IMR-90 (cell line): ENCODE measurements at regions not wholly inside any gene's neighbourhood (a gene's known extent, or its start where the extent isn't known, plus 50 kb on each side); places are given as distances from the start of the nearest gene placed in this dataset.
A peak's percentile ranks its signal among the peaks of the same experiment; 100 is the strongest.

Source experiments
- ATAC-seq: fragments of 200-7000 bp; cut with Tn5 transposase; 2 replicates; pipeline ENCODE4 v1.9.1; 2020; ENCODE audit warnings: low read depth, mild to moderate bottlenecking, moderate library complexity
- BruUV-seq: library from RNA; stranded (reverse); fragments of 400-500 nt; replicated peaks from 2 replicates; lab custom pipeline; 2021; lab: Mats Ljungman, UMichigan
- CTCF ChIA-PET: fragments of 300-600 bp; formaldehyde crosslinking; extraction: SDS; loops from one replicate; lab custom pipeline; 2021; ENCODE audit warnings: antibody characterized with exemption; lab: Yijun Ruan, JAX
- POLR2A ChIA-PET: fragments of 300-600 bp; sonication (Branson Sonifier 250); formaldehyde crosslinking; loops from one replicate; lab custom pipeline; 2022; ENCODE audit warnings: antibody characterized with exemption; ENCODE audit not compliant: unreplicated experiment; lab: Charles Lee
- DNase-seq: peaks from one replicate; pipeline ENCODE4 v3.0.0; 2013
- H2AFZ ChIP-seq: replicated peaks from 2 replicates; pipeline ENCODE3; 2013; ENCODE audit warnings: low read length, mild to moderate bottlenecking; ENCODE audit not compliant: poor library complexity
- H2AK5ac ChIP-seq: 2 replicates; pipeline ENCODE4 v1.6.1; 2013; ENCODE audit warnings: low read depth, low read length, inconsistent platforms
- H2AK9ac ChIP-seq: replicated peaks from 2 replicates; pipeline ENCODE3; 2013; ENCODE audit warnings: mild to moderate bottlenecking, low read depth, low read length, moderate library complexity; ENCODE audit not compliant: poor library complexity
- H2BK120ac ChIP-seq: 2 replicates; pipeline ENCODE4 v1.6.1; 2013; ENCODE audit warnings: low read depth, low read length, inconsistent platforms
- H2BK15ac ChIP-seq: 3 replicates; pipeline ENCODE4 v1.6.1; 2013; ENCODE audit warnings: low read depth, low read length, inconsistent platforms
- H2BK20ac ChIP-seq: 2 replicates; pipeline ENCODE4 v1.6.1; 2013; ENCODE audit warnings: low read depth, mild to moderate bottlenecking, inconsistent platforms, low read length, moderate library complexity
- H2BK5ac ChIP-seq: 2 replicates; pipeline ENCODE4 v1.6.1; 2013; ENCODE audit warnings: mild to moderate bottlenecking, low read depth, low read length, inconsistent platforms; ENCODE audit not compliant: poor library complexity, severe bottlenecking
- H3K14ac ChIP-seq: replicated peaks from 2 replicates; pipeline ENCODE4 v1.6.1; 2013; ENCODE audit warnings: low read depth, low read length, inconsistent platforms
- H3K18ac ChIP-seq: 2 replicates; pipeline ENCODE4 v1.6.1; 2013; ENCODE audit warnings: low read depth, low read length, control low read depth
- H3K23ac ChIP-seq: 2 replicates; pipeline ENCODE4 v1.6.1; 2013; ENCODE audit warnings: low read depth, low read length, inconsistent platforms
- H3K27ac ChIP-seq: 2 replicates; pipeline ENCODE4 v1.5.1; 2013; ENCODE audit warnings: mild to moderate bottlenecking, control low read depth, low read length; ENCODE audit not compliant: insufficient read depth
- H3K27me3 ChIP-seq: 2 replicates; pipeline ENCODE4 v1.6.1; 2013; ENCODE audit warnings: low read length; ENCODE audit not compliant: control insufficient read depth, insufficient read depth
- H3K36me3 ChIP-seq: 2 replicates; pipeline ENCODE4 v1.6.1; 2013; ENCODE audit warnings: low read length, mixed read lengths; ENCODE audit not compliant: control insufficient read depth, insufficient read depth
- H3K4ac ChIP-seq: 2 replicates; pipeline ENCODE4 v1.6.1; 2013; ENCODE audit warnings: low read depth, low read length, inconsistent platforms
- H3K4me1 ChIP-seq: 2 replicates; pipeline ENCODE4 v1.6.1; 2013; ENCODE audit warnings: low read length, mixed read lengths; ENCODE audit not compliant: control insufficient read depth, insufficient read depth
- H3K4me2 ChIP-seq: 2 replicates; pipeline ENCODE4 v1.6.1; 2013; ENCODE audit warnings: low read depth, mild to moderate bottlenecking, control low read depth, low read length, moderate library complexity
- H3K4me3 ChIP-seq: 2 replicates; pipeline ENCODE4 v1.5.1; 2013; ENCODE audit warnings: low read depth, mild to moderate bottlenecking, control low read depth, low read length, moderate library complexity; ENCODE audit not compliant: insufficient read depth
- H3K56ac ChIP-seq: 2 replicates; pipeline ENCODE4 v1.6.1; 2013; ENCODE audit warnings: low read length, inconsistent platforms; ENCODE audit not compliant: insufficient read depth; ENCODE audit errors: extremely low read depth
- H3K79me1 ChIP-seq, 2 experiments: 2 replicates each; pipeline ENCODE4 v1.6.1; 2013; ENCODE audit warnings: low read length in 2 of 2, inconsistent platforms in 1 of 2, low read depth in 1 of 2
- H3K9ac ChIP-seq: 2 replicates; pipeline ENCODE4 v1.6.1; 2013; ENCODE audit warnings: low read depth, low read length, control low read depth
- H3K9me1 ChIP-seq: 2 replicates; pipeline ENCODE4 v1.6.1; 2013; ENCODE audit warnings: low read length, inconsistent platforms; ENCODE audit not compliant: insufficient read depth
- H3K9me3 ChIP-seq: 2 replicates; pipeline ENCODE4 v1.6.1; 2013; ENCODE audit warnings: low read length; ENCODE audit not compliant: control insufficient read depth, insufficient read depth
- H4K20me1 ChIP-seq: 2 replicates; pipeline ENCODE4 v1.6.1; 2013; ENCODE audit warnings: low read length, inconsistent platforms; ENCODE audit not compliant: insufficient read depth
- H4K5ac ChIP-seq: 2 replicates; pipeline ENCODE4 v1.6.1; 2013; ENCODE audit warnings: mild to moderate bottlenecking, low read depth, low read length, control low read depth
- H4K8ac ChIP-seq, 2 experiments: 2 replicates each; pipeline ENCODE4 v1.6.1; 2013; ENCODE audit warnings: low read depth in 2 of 2, low read length in 2 of 2, control low read depth in 1 of 2, inconsistent platforms in 1 of 2
- H4K91ac ChIP-seq: 2 replicates; pipeline ENCODE4 v1.6.1; 2013; ENCODE audit warnings: low read depth, low read length, inconsistent platforms; ENCODE audit not compliant: insufficient read depth
- CHD1 ChIP-seq: IDR thresholded peaks from 2 replicates; pipeline ENCODE4 v1.6.1; 2012; ENCODE audit warnings: low read depth, low read length, improper control_type of control experiment
- CTCF ChIP-seq: conservative IDR thresholded peaks from 2 replicates; pipeline ENCODE4 v1.5.1; 2012; ENCODE audit warnings: mild to moderate bottlenecking, low read depth, low read length, improper control_type of control experiment
- FOS ChIP-seq: fragments of 150-350 bp; IDR thresholded peaks from 2 replicates; pipeline ENCODE4 v1.6.1; 2016; ENCODE audit warnings: low read depth, low read length
- MAFK ChIP-seq: IDR thresholded peaks from 2 replicates; pipeline ENCODE4 v1.6.1; 2012; ENCODE audit warnings: low read depth, low read length, improper control_type of control experiment
- MAZ ChIP-seq: IDR thresholded peaks from 2 replicates; pipeline ENCODE4 v1.6.1; 2012; ENCODE audit warnings: low read depth, mild to moderate bottlenecking, low read length, improper control_type of control experiment, moderate library complexity, borderline replicate concordance
- POLR2A ChIP-seq: IDR thresholded peaks from 2 replicates; pipeline ENCODE4 v1.6.1; 2012; ENCODE audit warnings: mild to moderate bottlenecking, low read depth, low read length
- RAD21 ChIP-seq: IDR thresholded peaks from 2 replicates; pipeline ENCODE4 v1.6.1; 2012; ENCODE audit warnings: low read length, improper control_type of control experiment
- SMC3 ChIP-seq: fragments of 150-350 bp; IDR thresholded peaks from 2 replicates; pipeline ENCODE4 v1.6.1; 2016; ENCODE audit warnings: low read depth, mild to moderate bottlenecking, antibody characterized with exemption, low read length, moderate library complexity
- USF2 ChIP-seq: fragments of 150-350 bp; IDR thresholded peaks from 2 replicates; pipeline ENCODE4 v1.6.1; 2017; ENCODE audit warnings: mild to moderate bottlenecking, antibody characterized with exemption, low read length, low read depth
- WGBS, 2 experiments: methylation state at CpG; one replicate each; pipeline versions ENCODE4 v1.1.5 to v1.1.7; 2013; ENCODE audit warnings: missing lambda C conversion rate in 2 of 2; ENCODE audit not compliant: insufficient read length in 1 of 2; ENCODE audit errors: extremely low coverage in 2 of 2; 5-methylcytosine and 5-hydroxymethylcytosine counted together
- dilution Hi-C: fragments of 300-500 bp; cut with HindIII; formaldehyde crosslinking; loops from one replicate; pipeline ENCODE4 v1.14.3; 2018; ENCODE audit warnings: low sequenced_read_pairs; ENCODE audit not compliant: unreplicated experiment
- in situ Hi-C: fragments of 300-500 bp; cut with MboI; formaldehyde crosslinking; loops from 3 replicates; pipeline ENCODE4 v1.14.3; 2019; ENCODE audit warnings: low sequenced_read_pairs, inconsistent platforms, mixed read lengths
- intact Hi-C: fragments of 100-400 bp; cut with micrococcal nuclease; formaldehyde crosslinking; loops from 2 replicates; pipeline ENCODE4 v1.10.0; 2022
- TF ChIP-seq, protein P1 (sequence below): fragments of 150-350 bp; IDR thresholded peaks from 2 replicates; pipeline ENCODE4 v1.6.1; 2016; ENCODE audit warnings: low read depth, mild to moderate bottlenecking, low read length, moderate library complexity, borderline replicate concordance

GRCh38 chr7:128166603-128167041 is 74.5 kb upstream of the LEP start:
- in situ Hi-C loops (no loop called here), intact Hi-C loops (no loop called here), dilution Hi-C loops (no loop called here)
- BruUV-seq: no TSS peak
- no peak overlapping the region for H3K9ac ChIP-seq
- no peak overlapping the region for H3K4ac ChIP-seq
- H4K20me1 ChIP-seq: peaks cover 9% of the 10 kb centered on the region
- H2BK15ac ChIP-seq: no peak overlapping the region
- peaks cover 10% of the 10 kb centered on the region for H3K4me1 ChIP-seq
- WGBS, 2 experiments: 0% methylated on average over 18 of the region's 44 CpGs; no CpG with 5 or more reads in 1 of the 2 experiments
- peak overlapping the region; percentile 73 for H2AK9ac ChIP-seq
- H4K8ac ChIP-seq: no peak overlapping the region
- no peaks in the 10 kb centered on the region for H3K79me1 ChIP-seq
- H2BK20ac ChIP-seq: no peak overlapping the region
- ChIA-PET POLR2A (no interaction called here), CTCF (no interaction called here)
- H3K14ac ChIP-seq: no peak overlapping the region
- H2AK5ac ChIP-seq: no peak overlapping the region
- peak overlapping the region; percentile 55 for H3K4me2 ChIP-seq
- DNase-seq: no peak
- no peak overlapping the region for H4K5ac ChIP-seq
- H4K91ac ChIP-seq: no peak overlapping the region
- H3K9me3 ChIP-seq: no peaks in the 10 kb centered on the region
- no peak overlapping the region for H2BK5ac ChIP-seq
- H2AFZ ChIP-seq: peak overlapping the region; percentile 79
- H3K4me3 ChIP-seq: 0 out of 2 replicates have a peak overlapping the region, but pooled peaks have one; percentile 2
- peak; percentile 7; the same call in 1 of the 2 replicates for ATAC-seq
- no peak for TF ChIP-seq RAD21
- TF ChIP-seq FOS: no peak
- no peak for TF ChIP-seq USF2
- no peak for TF ChIP-seq MAZ
- no peak for TF ChIP-seq POLR2A
- no peak for TF ChIP-seq MAFK
- no peak for TF ChIP-seq SMC3
- no peak for TF ChIP-seq CTCF
- TF ChIP-seq, protein P1, sequence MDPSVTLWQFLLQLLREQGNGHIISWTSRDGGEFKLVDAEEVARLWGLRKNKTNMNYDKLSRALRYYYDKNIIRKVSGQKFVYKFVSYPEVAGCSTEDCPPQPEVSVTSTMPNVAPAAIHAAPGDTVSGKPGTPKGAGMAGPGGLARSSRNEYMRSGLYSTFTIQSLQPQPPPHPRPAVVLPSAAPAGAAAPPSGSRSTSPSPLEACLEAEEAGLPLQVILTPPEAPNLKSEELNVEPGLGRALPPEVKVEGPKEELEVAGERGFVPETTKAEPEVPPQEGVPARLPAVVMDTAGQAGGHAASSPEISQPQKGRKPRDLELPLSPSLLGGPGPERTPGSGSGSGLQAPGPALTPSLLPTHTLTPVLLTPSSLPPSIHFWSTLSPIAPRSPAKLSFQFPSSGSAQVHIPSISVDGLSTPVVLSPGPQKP: no peak
- no peak for TF ChIP-seq CHD1
- no peak overlapping the region for H3K56ac ChIP-seq
- H3K18ac ChIP-seq: no peak overlapping the region
- no peak overlapping the region for H3K23ac ChIP-seq
- H3K36me3 ChIP-seq: no peaks in the 10 kb centered on the region
- peaks cover 49% of the 10 kb centered on the region for H3K27me3 ChIP-seq
- H3K9me1 ChIP-seq: peaks cover 10% of the 10 kb centered on the region
- no peak overlapping the region for H3K27ac ChIP-seq
- no peak overlapping the region for H2BK120ac ChIP-seq
